ENCODE measurements at regions not wholly inside any gene's neighbourhood (a gene's known extent, or its start where the extent isn't known, plus 50 kb on each side); places are given as distances from the start of the nearest gene placed in this dataset.
A peak's percentile ranks its signal among the peaks of the same experiment; 100 is the strongest.
"Not testable (repeated sequence)": the region's sequence is repeated elsewhere in the genome, so short reads cannot be mapped to it uniquely, and the experiment has no call there.

GRCh38 chr10:95137990-95138625 is 55.9 kb upstream of the ACSM6 start:
- DNase-seq: not testable (repeated sequence)

DNA sequence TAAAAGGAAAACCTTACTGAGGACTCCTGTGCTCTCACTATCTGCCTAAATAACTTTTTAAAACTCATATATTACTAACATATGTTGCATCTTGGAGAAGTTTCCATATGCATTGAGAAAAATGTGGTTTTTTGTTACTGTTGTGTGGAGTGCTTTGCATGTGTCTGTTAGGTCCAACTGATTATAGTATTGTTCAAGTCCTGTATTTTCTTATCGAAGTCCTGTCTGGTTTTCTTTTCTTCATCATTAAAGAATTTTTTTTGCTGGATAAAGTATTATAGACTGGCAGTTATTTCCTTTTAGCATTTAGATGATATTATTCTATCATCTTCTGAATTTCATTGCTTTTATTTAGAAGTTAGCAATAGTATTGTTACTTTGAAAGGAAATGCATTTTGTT is 59.5 kb upstream of the ACSM6 start:
- no peak for DNase-seq

DNA sequence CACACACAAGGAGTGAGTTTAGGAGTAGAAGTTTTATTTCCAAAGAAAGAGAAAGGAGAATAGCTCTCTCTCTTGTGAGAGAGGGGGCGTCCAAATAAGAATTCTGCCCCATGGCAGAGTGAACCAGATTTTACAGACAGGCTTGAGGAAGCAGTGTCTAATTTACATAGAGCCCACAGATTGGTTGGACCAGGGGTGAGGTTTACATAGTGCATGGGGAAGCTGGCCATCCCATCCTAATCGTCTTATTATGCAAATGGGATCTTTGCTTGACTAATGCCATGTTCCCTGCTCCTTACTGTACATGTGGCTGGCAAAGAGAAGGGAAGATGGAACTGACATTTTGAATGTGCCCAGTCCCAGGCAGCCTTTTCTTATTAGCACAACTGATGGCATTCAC is 60.0 kb upstream of the ACSM6 start:
- no peak for DNase-seq

GRCh38 chr10:95133016-95133752 is 60.9 kb upstream of the ACSM6 start:
- peak; percentile 76 for DNase-seq

- not testable (repeated sequence) for DNase-seq
Measured at GRCh38 chr10:95130429-95130828, 61.1 kb upstream of the CYP2C8 start.

GRCh38 chr10:95125582-95125981 is 56.3 kb upstream of the CYP2C8 start:
- DNase-seq: no peak

GRCh38 chr10:95122736-95123135 is 53.4 kb upstream of the CYP2C8 start:
- no peak for DNase-seq

DNA sequence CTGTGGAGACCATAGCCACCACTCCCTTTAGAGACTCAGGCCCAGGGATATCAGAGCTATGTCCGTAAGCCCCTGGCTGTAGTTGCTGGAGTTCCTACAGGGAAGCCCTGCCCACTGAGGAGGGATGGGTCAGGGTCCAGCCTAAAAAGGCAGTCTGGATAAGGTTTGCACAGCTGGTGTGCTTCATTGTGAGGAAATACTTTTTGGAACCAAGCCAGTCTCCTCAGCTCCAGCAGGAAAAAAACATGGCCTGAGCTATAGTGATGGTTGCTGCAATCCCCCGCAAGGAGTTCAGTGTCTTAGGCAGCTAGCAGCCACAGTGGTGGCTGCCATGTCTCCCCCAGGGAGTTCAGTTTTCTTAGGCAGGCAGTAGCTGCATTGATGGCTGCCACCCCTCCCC is 52.6 kb upstream of the CYP2C8 start:
- no peak for DNase-seq
